Islet precursor cell (in vitro differentiated cells): ENCODE measurements at regions not wholly inside any gene's neighbourhood (a gene's known extent, or its start where the extent isn't known, plus 50 kb on each side); places are given as distances from the start of the nearest gene placed in this dataset.
A peak's percentile ranks its signal among the peaks of the same experiment; 100 is the strongest.

Experiments used
- DNase-seq: peaks from one replicate; pipeline ENCODE4 v3.0.0-alpha.2; 2018

DNA sequence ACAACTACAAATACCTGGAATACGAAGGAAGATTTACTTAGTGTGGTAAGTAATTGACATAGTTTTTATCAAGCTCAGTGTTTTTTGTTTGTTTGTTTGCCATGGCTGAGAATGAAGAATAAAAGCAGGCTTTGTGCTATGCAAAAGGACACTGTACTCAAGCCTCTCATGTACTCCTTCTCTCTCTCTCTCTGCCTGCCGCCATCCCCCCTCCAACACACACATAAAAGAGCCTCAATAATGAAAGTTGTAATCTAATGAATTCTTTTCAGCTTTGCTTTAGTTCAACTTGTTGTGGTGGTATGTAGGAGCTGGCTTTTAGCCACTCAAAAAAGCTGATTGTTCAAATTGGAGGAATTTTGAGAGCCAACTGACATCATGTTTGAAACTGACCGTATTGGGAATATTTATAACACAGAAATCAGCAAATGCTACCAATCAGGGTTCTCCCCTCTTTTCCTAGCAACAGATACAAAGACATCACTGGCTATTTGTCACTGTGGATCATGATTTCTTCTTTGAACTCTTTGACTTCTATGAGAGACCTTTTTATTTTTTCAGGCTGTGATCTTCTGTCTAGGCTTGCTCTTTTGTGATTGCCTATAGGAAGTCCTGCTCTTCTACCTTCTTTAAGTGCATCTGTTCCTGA is 1148.8 kb downstream of the RAPGEF2 start:
- DNase-seq = no peak

DNA sequence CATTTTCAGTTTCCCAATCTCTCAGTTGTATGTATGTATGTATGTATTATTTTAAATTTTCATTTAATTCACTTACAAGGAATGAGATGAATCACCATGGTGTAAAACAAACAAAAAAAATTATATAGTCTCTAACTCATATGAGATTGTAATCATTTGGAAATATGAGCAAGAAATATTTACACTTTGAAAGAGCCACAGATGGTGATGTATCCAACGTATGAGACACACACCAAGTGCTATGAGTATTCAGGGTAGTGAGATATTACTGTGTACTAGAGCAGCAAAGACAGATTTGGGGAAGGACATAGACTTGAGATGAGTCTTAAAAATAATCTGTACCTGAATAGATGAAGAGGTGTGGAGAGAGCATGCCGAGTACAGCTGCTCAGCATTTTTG is 1154.4 kb downstream of the RAPGEF2 start:
- DNase-seq = no peak

DNA sequence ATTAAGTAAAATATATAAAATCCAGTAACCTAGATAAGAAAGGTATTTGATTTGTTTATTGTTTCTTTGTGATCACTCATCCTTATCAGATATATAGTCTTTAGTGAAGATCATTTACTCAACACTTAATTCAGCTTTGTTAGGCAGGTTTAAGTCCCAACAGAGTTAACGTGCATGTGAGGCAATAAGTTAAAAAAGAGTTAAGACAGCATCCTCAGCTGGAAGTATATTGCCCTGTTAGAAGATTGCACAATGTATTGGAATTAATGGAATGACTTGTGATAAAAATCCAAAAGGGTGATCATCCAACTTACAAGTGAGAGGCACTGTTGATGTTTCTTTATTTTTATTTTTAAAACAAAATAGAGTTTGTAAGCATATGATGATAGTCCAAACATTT is 1162.1 kb downstream of the RAPGEF2 start:
- no peak for DNase-seq

DNA sequence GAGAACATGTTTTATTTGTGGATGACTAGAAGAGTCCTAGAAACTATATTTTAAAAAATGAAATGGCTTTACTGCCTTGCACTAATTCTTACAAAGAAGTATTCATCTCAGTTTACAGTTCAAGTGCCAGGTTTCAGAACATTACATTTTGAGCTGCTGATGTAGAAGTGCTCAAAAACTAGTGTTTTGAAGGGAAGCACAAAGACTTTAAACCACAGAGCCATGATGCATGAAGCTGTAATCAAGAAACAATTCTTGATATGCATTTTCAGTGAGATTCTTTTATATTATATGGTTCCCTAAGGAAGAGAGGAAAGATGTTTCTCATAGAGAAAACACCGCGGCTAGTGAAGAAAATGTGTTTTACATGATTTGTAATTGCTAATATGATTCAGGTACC is 1163.0 kb downstream of the RAPGEF2 start:
- DNase-seq = no peak

DNA sequence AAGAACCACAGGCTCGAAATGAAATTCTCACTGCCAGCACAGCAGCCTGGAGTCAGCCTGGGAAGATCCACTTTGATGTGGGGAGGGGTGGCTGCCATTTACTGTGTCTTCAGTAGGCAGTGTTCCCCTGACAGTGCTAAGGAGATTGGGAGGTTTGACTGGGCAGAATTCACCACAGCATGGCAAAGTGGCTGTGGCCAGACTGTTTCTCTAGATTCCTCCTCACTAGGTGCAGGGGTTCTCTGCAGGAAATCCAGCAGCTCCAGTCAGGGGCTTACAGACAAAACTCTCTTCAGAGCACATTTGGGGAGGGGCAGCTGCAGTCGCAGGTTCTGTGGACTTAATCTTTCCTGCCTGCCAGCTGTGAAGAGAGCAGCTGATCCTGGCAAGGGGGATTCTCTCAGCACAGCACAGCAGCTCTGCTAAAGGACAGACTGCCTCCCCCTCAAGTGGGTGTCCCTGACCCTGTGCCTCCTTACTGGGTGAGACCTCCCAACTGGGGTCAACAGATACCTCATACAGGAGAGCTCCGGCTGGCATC is 1174.0 kb downstream of the RAPGEF2 start:
- DNase-seq = peak; percentile 51

DNA sequence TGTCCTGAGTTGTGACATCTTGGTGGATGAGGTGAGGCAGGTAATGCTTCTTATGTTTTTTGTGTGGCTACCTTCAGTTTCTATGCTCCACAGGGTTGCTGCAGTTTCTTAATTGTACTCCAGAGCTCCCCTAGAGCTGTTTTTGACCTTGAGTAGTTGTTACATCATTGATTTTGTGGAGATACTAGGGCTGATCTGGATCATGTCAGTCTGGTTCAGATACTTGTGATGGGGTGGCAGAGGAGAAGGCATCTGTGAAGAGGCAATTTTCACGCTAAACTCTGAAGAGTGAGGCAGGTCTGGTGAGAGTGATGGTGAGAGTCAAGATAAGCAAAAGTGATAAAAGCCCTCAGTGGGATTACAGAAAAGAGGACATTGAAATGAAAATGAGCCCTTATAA is 1180.2 kb downstream of the RAPGEF2 start:
- no peak for DNase-seq

DNA sequence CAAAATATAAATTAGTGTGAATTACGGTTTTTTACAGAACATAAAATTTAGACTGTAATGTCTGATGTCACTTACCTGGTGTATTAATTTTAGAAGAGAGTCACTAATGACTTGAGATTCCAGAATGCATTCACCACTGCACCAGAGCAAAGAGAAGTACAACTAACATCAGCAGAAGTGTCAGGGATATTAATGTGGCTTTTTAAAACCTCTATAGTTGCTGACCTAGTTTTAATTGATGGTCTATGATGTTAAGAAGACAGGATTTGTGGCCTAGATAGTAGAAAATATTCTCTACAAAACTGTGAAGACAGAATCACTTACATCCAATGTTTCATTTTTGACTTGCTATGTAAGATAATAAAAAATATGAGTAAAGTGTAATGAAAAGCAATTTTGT is 1181.6 kb downstream of the RAPGEF2 start:
- no peak for DNase-seq

DNA sequence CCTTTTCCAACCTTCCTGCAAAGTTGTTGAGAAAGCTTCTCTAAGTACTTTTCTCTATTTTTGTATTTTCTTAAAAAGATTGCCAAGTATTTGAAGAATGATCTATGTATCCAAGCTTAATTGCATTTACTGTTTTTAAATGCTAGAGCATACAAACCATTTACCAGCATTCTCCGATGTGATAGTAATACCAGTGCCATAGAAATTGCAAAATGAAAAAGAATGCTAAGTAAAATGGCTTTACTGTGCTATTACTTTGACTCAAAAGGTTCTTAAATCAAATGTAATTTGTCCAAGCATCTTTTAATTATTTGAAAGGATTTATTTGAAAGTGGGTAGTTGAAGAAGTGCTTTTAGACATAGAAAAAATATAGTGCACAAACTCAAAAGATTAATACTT is 1183.2 kb downstream of the RAPGEF2 start:
- DNase-seq = no peak

DNA sequence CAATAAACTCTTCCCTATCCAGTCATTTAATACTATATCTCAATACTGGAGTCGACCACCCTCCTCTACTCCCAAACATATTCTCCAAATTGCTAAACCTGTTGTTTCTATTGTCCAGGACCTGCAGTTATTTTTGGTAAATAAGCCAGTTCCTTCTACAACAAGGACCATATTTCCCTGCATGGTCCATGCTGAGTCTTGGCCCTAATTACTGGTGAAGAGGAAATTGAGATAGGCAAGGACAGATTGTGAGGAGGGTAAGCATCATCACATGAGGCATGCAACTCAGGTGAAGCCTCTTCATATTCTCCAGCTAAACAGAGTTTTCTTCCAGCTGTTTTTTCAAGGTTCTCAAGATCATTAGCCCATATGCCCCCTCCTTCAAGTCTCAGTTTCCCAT is 1193.6 kb downstream of the RAPGEF2 start:
- DNase-seq = no peak

DNA sequence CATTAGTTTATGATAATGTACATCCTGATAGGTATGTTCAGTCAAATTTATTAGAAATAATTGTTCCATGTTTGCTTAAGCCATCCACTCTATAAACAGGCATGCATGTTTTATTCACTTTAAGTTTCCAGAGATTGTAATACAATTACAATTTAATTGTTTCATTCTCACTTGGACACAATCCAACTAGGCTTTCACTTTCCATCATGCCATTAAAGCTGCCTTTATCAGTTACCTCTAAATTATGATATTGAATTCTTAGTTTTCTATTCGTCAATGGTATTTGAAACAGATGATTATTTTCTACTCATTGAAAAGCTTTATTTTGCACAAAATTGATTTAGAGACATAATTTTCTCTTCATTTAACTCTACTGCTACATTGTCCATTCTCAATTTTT is 1196.3 kb downstream of the RAPGEF2 start:
- DNase-seq = no peak

DNA sequence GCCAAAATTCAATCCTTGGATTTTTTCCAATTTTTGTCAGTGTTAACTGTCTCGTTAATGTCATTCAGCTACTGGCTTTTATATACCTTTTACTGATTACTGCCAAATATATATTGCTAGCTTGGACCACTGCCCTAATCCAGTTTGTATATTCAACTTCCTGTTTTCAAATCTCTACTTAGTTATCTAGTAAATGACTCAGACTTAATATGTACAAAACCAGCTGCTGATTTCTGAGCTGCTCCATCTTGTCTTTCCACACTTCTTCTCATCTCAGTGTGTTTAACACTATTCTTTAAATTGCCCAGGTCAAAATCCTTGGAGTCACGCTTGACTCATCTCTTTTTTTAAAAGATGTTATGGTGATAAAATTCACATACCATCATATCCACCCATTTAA is 1196.7 kb downstream of the RAPGEF2 start:
- DNase-seq = no peak

DNA sequence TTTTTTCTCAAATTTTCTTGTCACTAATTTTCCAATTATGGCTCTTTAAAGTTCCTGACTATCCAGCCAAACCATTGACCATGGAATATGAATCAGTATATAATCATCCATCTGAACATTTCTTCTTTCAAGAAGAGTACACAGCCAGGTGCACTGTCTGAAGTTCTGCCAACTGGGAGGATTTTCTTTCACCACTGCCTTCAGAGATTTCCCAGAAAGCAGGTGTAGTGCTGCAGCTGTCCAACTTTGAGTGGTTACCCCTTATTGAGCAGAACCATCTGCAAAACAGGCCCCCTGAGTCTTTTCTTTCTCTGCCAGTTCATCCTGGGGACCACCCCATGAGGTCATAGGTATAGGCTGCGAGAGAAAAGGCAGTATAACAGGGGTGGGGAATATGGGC is 1213.2 kb downstream of the RAPGEF2 start:
- DNase-seq = no peak

DNA sequence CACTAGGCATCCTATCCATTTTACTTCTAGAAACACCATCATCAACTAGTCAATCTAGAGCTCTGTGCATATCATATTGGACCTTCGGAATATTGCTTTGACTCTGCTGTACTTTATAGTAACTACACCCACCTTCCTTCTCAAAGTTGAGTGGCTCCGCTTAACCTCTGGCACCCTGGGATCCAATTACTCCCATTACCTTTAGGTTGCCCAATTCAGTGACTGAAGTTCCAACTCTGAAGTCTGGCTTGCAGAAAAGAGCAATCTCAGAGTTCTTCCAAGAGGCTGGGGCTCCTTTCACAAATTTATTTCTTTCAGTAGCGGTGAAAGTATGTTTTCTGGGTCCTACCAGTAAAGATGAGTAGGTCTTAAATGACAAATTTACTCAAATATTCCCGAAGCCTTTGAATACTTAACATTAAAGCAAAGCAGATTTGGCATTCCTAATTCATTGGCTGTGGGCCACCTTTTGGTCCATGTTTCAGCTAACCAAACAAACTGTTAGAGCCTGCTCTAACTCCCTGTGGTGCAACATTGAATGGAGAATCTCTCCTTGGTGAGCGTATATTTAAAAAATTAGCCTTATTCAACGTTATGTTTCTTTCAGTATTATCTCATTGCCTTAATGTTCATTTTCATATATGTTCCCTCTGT is 1215.8 kb downstream of the RAPGEF2 start:
- DNase-seq = no peak

DNA sequence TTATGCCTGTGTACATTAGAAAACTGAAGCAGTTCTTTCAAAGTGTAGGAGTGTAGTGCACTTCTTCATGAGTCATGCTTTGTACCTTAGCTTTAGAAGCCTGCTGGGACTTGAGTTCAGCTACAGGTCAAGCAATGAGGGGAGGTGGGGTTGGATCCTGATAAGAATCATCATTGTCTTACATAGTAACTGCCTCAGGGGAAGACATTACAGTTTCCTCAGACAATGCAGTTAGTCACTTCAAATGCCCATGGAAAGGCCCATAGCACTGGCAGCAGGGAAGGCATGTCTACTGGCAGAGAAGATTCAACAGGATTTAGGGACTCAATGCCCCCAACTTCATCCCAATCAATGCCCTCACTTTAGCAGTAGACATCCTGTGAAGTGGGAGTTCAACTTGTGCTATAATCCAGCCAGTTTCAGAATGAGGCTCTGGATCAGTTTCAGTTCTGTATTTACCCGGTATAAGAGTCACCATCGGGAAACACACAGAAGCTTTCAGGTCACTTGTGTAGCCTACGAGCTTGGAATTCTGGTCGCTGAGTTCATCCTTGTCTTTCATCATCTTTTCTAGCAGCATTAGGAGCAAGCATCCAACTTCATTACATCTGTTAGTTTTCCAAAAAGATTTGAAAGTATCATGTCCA is 1216.5 kb downstream of the RAPGEF2 start:
- peak; percentile 79 for DNase-seq

DNA sequence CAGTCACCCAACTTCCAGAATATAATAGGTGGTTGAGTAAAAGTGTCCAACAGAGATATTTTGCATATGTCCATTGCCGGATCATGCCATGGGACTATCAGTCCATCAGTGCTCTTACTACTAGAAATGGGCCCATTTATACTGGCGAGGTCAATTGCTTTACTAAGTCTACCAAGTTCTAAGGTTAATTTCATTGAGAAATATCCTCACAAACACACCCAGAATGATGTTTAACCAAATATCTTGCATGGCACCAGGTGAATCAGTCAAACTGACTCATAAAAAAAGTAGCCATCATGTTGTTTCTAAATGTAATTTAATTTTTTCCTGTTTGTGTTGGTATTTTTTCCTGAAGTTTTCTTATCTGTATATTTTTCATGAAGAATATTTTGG is 1217.0 kb downstream of the RAPGEF2 start:
- no peak for DNase-seq

DNA sequence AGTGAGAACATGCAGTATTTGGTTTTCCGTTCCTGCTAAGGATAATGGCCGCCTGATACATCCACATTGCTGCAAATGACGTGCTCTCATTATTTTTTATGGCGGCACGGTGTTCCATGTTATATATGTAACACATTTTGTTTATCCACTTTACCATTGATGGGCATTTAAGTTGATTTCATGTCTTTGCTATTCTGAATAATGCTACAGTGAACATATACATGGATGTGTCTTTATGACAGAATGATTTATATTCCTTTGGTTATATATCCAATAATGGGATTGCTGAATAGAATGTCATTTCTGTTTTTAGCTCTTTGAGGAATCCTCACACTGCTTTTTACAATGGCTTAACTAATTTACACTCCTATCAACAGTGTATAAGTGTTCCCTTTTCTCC is 1223.2 kb downstream of the RAPGEF2 start:
- no peak for DNase-seq

DNA sequence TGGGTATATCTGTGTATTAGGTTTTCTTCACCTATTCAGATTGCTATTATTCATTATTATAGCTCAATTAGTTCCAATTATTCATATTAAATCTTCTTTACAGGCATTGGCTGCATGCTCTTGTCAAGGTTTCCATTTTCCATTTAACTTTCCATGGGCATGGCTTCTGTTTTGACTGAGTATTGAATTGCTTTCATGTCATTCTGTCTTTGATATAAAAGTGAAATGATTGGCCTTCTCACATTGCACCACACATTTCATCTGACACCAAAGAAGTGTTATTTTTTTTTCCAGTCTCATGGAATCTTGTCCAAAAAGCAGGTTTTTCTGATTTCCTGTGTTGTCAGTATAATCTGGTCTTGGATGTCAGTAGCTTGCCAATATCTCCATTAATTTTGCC is 1244.3 kb downstream of the RAPGEF2 start:
- DNase-seq = no peak

DNA sequence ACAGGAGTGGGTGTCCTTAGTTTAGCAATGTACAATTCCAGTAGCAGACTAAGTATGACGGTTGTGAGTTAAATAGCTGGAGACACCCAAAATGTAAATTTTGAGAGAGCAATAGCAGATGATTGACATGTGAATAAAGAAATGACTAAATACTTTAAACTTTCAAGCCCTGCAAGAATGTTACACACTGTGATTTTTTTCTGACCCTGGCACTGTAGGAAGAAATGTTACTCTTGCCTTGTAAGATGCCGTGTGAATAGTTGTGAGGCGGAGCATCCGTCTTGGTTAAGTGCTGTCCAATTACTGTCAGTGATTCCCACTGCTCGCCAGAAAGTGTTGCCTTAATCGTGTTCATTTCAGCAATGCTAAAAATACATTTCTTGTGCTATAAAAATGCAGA is 1248.1 kb downstream of the RAPGEF2 start:
- no peak for DNase-seq

DNA sequence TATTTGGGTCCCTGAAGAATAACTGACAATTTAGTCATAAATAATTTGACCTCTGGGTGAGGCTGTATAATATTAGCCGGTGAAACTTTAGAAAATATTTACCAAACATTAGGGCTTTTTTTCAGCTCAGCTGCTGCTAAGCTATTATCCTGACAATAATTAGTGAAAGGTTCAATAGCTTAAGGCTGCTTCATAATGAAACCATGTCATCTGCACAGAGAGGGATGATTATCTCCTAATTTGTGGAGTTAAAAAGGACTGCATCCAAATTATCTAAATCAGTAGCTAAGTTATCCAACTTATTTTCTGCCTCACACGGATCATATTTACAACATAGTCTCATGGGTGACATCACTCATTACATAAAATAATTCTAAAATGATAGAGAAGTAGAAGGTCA is 1249.8 kb downstream of the RAPGEF2 start:
- DNase-seq = no peak

DNA sequence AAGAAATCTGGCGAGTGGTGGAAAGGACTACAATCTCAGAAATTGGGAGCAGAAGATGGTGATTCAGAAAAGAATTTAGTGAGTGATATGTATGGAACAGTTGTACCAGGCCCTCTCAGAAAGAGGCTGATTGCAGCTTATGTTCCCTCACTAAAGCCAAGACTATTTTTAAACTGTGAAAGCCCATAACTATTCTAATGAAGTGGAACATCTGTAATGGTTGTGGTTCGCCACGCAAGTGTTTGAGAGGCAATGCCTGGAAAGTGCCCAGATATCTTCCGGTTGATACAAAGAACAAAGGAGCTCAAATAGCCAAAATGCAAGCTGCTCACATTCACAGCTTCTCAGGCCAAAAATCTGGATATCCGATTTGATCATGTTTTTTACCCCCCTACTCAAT is 1250.7 kb downstream of the RAPGEF2 start:
- DNase-seq = no peak

DNA sequence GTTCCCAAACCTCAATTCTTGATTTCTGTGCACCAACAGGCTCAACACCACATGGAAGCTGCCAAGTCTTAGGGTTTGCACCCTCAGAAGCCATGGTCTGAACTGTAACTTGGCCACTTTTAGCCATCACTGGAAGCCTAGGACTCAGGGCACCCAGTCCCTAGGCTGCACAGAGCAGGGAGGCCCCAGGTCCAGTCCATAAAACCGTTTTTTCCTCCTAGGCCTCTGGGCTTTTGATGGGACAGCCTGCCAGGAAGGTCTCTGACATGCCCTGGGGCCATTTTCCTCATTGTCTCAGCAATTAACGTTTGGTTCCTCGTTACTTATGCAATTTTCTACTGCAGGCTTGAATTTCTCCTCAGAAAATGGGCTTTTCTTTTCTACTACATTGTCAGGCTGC is 1259.6 kb downstream of the RAPGEF2 start:
- no peak for DNase-seq

DNA sequence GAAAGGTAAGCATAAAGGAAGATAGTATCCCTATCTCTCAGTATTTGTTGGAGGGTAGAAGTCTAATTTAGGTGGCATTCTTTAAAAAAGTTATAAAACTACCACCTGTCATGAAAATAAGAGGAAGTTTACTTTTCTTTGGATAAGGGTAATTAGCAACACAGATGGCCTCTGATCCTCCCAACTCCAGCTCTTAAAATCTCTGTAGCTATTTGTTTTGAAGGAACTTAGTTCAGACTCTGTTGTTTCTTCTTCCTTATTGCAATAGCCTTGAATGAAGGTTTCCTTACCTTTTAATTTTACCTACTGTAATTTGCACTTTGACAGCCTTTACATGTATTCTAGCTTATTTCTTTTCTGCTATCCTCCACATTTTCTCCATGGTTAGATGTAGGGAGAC is 1261.3 kb downstream of the RAPGEF2 start:
- DNase-seq = no peak

DNA sequence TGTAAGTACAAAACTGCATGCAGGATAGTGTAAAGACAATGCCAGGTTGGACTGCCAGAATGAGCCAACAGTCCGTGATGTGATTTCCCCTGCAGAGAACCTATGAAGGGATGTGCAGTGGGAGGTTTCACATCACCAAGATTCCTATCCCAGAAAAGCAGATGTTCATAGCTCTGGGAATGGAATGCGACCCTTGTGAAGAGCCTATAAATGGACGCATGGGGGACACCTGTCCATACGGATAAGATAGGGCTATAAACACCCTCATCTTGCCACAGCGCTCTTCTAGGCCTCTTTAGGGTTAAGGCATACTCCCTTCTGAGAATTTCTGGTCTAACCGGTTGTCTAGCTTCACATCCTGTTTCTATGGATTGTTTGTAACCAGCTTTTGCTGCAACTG is 1261.8 kb downstream of the RAPGEF2 start:
- DNase-seq = peak; percentile 56

DNA sequence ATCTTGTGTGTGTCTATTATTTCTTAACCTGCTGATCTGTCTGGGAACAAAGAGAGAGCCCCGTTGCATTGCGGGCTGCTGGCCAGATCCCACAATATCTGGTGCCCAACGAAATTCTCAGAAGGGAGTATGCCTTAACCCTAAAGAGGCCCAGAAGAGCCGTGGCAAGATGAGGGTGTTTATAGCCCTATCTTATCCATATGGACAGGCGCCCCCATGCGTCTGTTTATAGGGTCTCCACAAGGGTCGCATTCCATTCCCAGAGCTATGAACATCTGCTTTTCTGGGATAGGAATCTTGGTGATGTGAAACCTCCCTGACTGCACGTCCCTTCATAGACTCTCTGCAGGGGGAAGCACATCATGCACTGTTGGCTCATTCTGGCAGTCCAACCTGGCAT is 1262.5 kb downstream of the RAPGEF2 start:
- DNase-seq = peak; percentile 45
